Thoracic aorta (tissue), 2 donors: ENCODE measurements at regions not wholly inside any gene's neighbourhood (a gene's known extent, or its start where the extent isn't known, plus 50 kb on each side); places are given as distances from the start of the nearest gene placed in this dataset.

Experiments
- ATAC-seq: fragments of 150-250 bp; one replicate; pipeline ENCODE4 v1.8.0; 2017; ENCODE audit warnings: low read depth; ENCODE audit not compliant: insufficient number of reproducible peaks, low FRiP score
- DNase-seq: peaks from one replicate; pipeline ENCODE4 v3.0.0-alpha.2; 2020; ENCODE audit warnings: low spot score
- H3K27ac ChIP-seq, 2 donors: fragments of 200-600 bp; sonication (generic); 1 replicate in 1 of 2; 2 replicates in 1 of 2; pipeline ENCODE4 v1.5.1; 2016; ENCODE audit warnings: mild to moderate bottlenecking in 2 of 2, moderate library complexity in 2 of 2
- H3K27me3 ChIP-seq: fragments of 200-600 bp; sonication (generic); replicated peaks from 2 replicates; pipeline ENCODE4 v1.6.0; 2016; ENCODE audit warnings: mild to moderate bottlenecking; ENCODE audit not compliant: insufficient read depth
- H3K36me3 ChIP-seq: fragments of 200-600 bp; sonication (generic); one replicate; pipeline ENCODE4 v1.5.1; 2016
- H3K4me1 ChIP-seq, 2 donors: fragments of 200-600 bp; sonication (generic); 1 replicate in 1 of 2; 2 replicates in 1 of 2; pipeline versions ENCODE4 v1.5.1 to v1.6.0; 2016; ENCODE audit warnings: low read depth in 2 of 2, mild to moderate bottlenecking in 1 of 2; ENCODE audit not compliant: control insufficient read depth in 1 of 2
- H3K4me3 ChIP-seq: fragments of 200-600 bp; sonication (generic); 2 replicates; pipeline ENCODE4 v1.5.1; 2016; ENCODE audit warnings: mild to moderate bottlenecking
- H3K9me3 ChIP-seq: fragments of 200-600 bp; sonication (generic); 2 replicates; pipeline ENCODE4 v1.5.1; 2016
- TF ChIP-seq, protein P1 (sequence below): fragments of 200-600 bp; sonication (generic); IDR thresholded peaks from one replicate; pipeline ENCODE4 v1.5.1; 2019; ENCODE audit warnings: antibody characterized with exemption

DNA sequence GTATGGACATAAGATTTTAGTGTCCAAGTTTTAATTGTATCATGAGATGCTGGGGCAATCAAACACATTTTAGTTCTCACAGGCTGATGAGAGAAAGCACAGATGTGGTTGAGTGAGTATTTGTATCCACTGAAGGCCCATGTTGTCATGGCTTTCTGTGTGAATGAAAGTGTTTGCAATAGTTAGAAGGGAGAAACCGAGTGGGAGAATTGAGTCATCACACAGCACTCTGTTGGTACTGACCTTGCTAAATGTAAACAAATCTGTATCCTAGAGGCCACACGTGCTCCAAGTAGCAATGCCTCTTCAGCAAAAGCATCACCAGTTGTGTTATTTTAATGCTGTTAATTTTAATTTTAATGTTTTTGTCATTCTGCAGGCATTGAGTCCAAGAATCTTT is 121.2 kb downstream of the EMX2 start:
- Histone ChIP-seq H3K36me3 (no peaks in the 10 kb centered on the region), H3K4me1 (no peaks in the 10 kb centered on the region), H3K9me3 (no peaks in the 10 kb centered on the region), H3K27ac (no peak overlapping the region), H3K27me3 (no peaks in the 10 kb centered on the region), H3K4me3 (no peak overlapping the region)
- TF ChIP-seq, protein P1, sequence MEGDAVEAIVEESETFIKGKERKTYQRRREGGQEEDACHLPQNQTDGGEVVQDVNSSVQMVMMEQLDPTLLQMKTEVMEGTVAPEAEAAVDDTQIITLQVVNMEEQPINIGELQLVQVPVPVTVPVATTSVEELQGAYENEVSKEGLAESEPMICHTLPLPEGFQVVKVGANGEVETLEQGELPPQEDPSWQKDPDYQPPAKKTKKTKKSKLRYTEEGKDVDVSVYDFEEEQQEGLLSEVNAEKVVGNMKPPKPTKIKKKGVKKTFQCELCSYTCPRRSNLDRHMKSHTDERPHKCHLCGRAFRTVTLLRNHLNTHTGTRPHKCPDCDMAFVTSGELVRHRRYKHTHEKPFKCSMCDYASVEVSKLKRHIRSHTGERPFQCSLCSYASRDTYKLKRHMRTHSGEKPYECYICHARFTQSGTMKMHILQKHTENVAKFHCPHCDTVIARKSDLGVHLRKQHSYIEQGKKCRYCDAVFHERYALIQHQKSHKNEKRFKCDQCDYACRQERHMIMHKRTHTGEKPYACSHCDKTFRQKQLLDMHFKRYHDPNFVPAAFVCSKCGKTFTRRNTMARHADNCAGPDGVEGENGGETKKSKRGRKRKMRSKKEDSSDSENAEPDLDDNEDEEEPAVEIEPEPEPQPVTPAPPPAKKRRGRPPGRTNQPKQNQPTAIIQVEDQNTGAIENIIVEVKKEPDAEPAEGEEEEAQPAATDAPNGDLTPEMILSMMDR = no peak
- ATAC-seq = no peak
- no peak for DNase-seq

DNA sequence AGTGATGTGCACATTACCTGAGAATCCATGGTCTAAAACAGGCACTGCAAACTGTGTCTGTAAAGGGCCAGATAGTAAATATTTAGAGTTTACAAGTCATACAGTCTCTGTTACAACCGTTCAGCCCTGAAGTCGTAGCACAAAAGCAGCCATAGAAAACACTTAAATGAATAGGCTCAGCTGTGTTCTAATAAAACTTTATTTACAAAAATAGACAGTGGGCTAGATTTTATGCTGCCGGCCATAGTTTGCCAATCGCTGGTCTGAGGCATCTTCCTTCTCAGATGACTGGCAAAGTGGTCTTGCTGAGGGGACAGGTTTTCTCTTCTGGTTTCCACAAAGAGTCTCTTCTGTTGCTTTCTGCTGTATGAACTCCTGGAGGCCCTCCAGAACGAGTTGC is 121.7 kb downstream of the EMX2 start:
- TF ChIP-seq, protein P1 = no peak
- no peak for ATAC-seq
- no peaks in the 10 kb centered on the region for H3K27me3 ChIP-seq
- H3K9me3 ChIP-seq = no peaks in the 10 kb centered on the region
- no peaks in the 10 kb centered on the region for H3K4me1 ChIP-seq
- no peak overlapping the region for H3K27ac ChIP-seq
- H3K4me3 ChIP-seq = no peak overlapping the region
- no peaks in the 10 kb centered on the region for H3K36me3 ChIP-seq
- no peak for DNase-seq

DNA sequence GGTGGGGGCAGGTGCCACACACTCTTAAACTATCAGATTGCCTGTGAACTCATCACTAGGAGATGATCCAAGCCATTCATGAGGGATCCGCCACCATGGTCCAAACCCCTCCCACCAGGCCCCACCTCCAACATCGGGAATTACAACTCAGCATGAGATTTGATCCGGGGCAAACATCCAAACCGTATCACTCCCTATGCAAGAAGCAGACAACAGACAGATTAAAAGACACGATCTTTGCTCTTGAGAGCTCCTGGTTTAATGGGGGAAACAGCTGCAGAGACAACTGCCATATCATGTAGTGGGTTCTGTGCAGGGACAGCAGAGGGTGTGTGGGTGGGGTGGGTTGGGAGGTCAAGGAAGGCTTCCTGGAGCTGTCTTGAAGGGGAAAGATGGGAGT is 123.6 kb downstream of the EMX2 start:
- H3K4me1 ChIP-seq = no peaks in the 10 kb centered on the region
- no peaks in the 10 kb centered on the region for H3K9me3 ChIP-seq
- H3K4me3 ChIP-seq = no peak overlapping the region
- H3K27ac ChIP-seq = no peak overlapping the region
- TF ChIP-seq, protein P1 = no peak
- no peaks in the 10 kb centered on the region for H3K36me3 ChIP-seq
- H3K27me3 ChIP-seq = no peaks in the 10 kb centered on the region
- no peak for ATAC-seq
- DNase-seq = no peak

DNA sequence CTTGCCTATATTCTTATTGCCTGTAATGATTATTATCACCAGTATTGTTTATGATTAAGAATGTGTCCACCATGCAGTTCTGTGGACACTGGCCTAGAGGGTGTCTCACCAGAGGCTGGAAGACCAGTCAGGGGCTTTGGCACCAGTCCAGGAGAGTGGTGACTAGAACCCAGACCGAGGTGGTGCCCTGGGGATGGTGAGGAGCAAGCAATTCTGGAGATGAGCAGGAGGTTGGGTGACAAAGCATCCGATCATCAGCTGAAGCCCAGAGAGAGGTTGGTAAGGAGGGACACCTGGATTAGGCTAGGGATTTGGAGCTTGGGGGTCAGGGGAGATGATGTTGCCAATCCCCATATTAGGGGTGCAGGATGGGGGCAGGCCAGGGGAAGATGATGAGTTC is 124.4 kb downstream of the EMX2 start:
- H3K27ac ChIP-seq = no peak overlapping the region
- no peaks in the 10 kb centered on the region for H3K36me3 ChIP-seq
- DNase-seq = no peak
- H3K4me3 ChIP-seq = no peak overlapping the region
- H3K27me3 ChIP-seq = no peaks in the 10 kb centered on the region
- ATAC-seq = no peak
- H3K4me1 ChIP-seq = no peaks in the 10 kb centered on the region
- TF ChIP-seq, protein P1 = no peak
- H3K9me3 ChIP-seq = no peaks in the 10 kb centered on the region

DNA sequence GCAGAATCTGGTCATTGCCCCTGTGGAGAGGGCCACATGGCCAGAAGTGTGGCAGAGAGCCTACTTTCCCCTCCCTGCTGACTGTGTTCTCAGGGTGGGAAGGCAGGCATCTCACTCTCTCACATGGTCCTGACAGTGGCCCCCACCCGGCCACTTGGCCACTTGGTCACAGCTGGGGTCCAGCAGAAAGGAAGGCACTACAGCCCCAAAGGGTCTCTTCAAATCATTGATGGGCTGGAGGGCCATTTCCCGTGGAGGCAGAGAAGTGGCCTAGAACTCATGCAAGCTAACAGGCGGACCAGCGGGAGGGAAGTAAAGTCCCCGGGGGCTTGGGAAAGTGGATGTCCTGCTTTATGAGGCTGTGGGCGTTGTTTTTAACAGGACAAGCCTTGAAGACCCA is 125.3 kb downstream of the EMX2 start:
- DNase-seq (no peak), ATAC-seq (no peak)
- H3K27me3 ChIP-seq = no peaks in the 10 kb centered on the region
- no peaks in the 10 kb centered on the region for H3K36me3 ChIP-seq
- no peaks in the 10 kb centered on the region for H3K4me1 ChIP-seq
- no peak overlapping the region for H3K27ac ChIP-seq
- H3K9me3 ChIP-seq = no peaks in the 10 kb centered on the region
- no peak overlapping the region for H3K4me3 ChIP-seq
- TF ChIP-seq, protein P1 = no peak
